AG04450 (cell line): ENCODE measurements at regions not wholly inside any gene's neighbourhood (a gene's known extent, or its start where the extent isn't known, plus 50 kb on each side); places are given as distances from the start of the nearest gene placed in this dataset.

Experiments used
- CTCF ChIA-PET: fragments of 300-600, 350-600 bp; formaldehyde crosslinking; extraction: SDS; loops from one replicate; lab custom pipeline; 2022; ENCODE audit warnings: antibody characterized with exemption, inconsistent platforms; lab: Charles Lee
- POLR2A ChIA-PET: fragments of 350-600 bp; formaldehyde crosslinking; extraction: SDS; loops from one replicate; lab custom pipeline; 2021; ENCODE audit warnings: antibody characterized with exemption, inconsistent platforms; lab: Yijun Ruan, JAX
- DNase-seq: peaks from one replicate; pipeline ENCODE4 v3.0.0-alpha.2; 2011; ENCODE audit warnings: low read depth, low spot score
- H3K27ac ChIP-seq: one replicate; pipeline ENCODE4 v1.5.1; 2012; ENCODE audit warnings: low read depth, low read length, control low read depth
- H3K27me3 ChIP-seq: one replicate; pipeline ENCODE4 v1.6.0; 2012; ENCODE audit warnings: low read length; ENCODE audit not compliant: control insufficient read depth, insufficient read depth
- H3K4me3 ChIP-seq: 2 replicates; pipeline ENCODE4 v1.5.1; 2011; ENCODE audit warnings: mild to moderate bottlenecking, low read depth, low read length, control low read depth
- H3K9me3 ChIP-seq: 2 replicates; pipeline ENCODE4 v1.5.1; 2012; ENCODE audit warnings: low read length; ENCODE audit not compliant: control insufficient read depth, insufficient read depth
- TF ChIP-seq, protein P1 (sequence below): IDR thresholded peaks from 2 replicates; pipeline ENCODE4 v1.5.1; 2011; ENCODE audit warnings: low read depth, low read length, control low read depth, inconsistent platforms

DNA sequence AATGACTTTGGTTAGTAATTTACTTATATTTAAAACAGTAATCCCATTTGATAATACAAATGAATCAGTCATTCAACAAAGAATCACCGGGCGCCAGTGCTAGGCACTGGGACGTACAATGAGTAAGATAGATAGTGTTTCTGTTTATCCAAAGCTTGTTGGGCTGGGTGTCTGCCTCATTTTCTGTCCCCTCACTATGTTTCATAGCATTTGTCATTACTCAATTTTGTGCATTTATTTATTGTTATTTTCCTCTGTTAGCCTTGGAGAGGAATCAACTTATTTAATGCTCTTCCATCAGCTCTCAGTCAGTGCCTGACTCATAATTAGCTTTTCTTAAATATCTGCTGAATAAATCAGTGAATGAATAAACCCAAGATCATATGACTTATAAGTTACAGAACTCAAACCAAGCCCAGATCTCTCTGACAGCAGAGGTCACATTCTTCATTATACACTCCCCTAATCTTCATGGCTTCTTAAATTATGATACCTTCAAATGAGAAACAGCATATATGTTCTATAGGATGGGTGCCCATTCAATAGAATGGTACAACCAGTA lies 86.2 kb downstream of the TSPAN8 start:
- TF ChIP-seq, protein P1, sequence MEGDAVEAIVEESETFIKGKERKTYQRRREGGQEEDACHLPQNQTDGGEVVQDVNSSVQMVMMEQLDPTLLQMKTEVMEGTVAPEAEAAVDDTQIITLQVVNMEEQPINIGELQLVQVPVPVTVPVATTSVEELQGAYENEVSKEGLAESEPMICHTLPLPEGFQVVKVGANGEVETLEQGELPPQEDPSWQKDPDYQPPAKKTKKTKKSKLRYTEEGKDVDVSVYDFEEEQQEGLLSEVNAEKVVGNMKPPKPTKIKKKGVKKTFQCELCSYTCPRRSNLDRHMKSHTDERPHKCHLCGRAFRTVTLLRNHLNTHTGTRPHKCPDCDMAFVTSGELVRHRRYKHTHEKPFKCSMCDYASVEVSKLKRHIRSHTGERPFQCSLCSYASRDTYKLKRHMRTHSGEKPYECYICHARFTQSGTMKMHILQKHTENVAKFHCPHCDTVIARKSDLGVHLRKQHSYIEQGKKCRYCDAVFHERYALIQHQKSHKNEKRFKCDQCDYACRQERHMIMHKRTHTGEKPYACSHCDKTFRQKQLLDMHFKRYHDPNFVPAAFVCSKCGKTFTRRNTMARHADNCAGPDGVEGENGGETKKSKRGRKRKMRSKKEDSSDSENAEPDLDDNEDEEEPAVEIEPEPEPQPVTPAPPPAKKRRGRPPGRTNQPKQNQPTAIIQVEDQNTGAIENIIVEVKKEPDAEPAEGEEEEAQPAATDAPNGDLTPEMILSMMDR, result no peak
- Histone ChIP-seq H3K27me3 (no peaks in the 10 kb centered on the region), H3K9me3 (no peaks in the 10 kb centered on the region), H3K27ac (no peak overlapping the region), H3K4me3 (no peak overlapping the region)
- ChIA-PET POLR2A (no interaction called here), CTCF (no interaction called here)
- no peak for DNase-seq

DNA sequence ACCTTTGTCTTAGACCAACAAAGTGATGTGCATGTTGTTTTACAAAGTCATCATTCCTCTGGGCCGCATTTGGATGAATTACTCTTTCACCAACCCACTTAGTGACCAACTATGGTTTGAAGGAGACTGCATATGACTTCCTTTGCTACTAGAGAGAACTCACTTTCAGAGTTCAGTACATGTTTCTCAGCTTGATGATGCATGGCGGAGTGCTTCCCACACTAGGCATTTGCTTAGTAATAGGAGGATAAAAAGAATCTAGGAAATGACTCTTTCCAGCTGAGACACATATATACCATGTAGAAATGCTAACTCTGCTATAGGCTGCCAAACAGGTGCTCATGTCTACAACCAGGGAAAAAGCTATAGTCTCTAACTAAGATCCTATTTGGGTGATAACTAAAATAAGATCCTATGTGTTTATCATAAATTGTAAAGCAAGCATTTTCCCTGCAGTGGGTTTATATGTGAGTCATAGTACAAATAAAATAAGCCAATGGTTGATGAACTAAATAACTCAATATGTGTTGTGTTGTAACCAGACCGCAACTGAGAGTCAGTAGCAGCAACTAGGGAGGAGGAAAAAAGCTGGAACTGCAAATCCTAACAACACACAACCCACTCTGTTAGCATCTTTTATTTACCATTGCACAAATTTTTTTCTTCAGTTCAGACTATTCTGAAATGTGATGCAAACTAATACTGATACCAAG lies 87.2 kb downstream of the TSPAN8 start:
- no peaks in the 10 kb centered on the region for H3K9me3 ChIP-seq
- DNase-seq, result no peak
- CTCF ChIA-PET, result no interaction called here
- TF ChIP-seq, protein P1, result no peak
- H3K27me3 ChIP-seq, result no peaks in the 10 kb centered on the region
- POLR2A ChIA-PET, result no interaction called here
- no peak overlapping the region for H3K4me3 ChIP-seq
- H3K27ac ChIP-seq, result no peak overlapping the region

DNA sequence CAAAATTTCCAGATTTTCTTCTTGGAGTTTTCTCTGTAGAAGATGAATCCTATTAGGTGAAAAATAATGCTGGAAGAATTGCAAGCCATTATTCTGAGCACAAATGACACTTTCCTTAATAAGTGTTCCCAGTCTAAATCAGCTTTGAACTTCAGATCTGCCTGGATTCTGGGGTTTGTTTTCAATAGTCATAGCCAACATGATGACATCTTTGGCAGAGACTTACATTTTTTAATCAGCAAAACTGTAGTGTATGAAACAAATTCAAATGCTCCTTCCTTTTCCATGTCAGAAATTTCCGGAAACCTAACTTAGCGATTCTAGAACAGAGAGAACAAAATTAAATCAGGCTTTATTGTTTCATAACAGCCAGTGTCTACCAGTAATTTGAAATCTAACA lies 88.5 kb downstream of the TSPAN8 start:
- Histone ChIP-seq H3K27ac (no peak overlapping the region), H3K4me3 (no peak overlapping the region), H3K9me3 (no peaks in the 10 kb centered on the region), H3K27me3 (no peaks in the 10 kb centered on the region)
- CTCF ChIA-PET, result no interaction called here
- DNase-seq, result no peak
- POLR2A ChIA-PET, result no interaction called here
- TF ChIP-seq, protein P1, result no peak

DNA sequence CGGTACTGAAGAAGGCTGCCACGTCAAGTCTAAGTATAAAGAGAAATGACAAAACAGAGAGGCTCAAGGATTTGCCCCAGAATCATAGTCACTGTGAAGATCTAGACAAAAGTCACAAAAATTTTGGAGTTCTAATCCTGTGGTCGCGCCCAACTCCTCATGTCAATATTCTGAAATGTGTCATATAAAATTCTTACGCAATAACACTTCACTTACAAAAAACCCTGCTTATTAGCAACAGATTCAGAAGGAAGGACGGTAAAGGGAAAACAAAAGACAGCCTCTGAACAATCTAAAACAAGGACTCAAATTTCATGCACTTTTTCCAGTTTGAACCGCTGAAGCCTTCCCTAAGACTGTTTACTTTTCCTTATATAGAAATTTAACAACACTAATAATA lies 94.7 kb downstream of the TSPAN8 start:
- Histone ChIP-seq H3K4me3 (no peak overlapping the region), H3K27ac (no peak overlapping the region), H3K9me3 (no peaks in the 10 kb centered on the region), H3K27me3 (no peaks in the 10 kb centered on the region)
- TF ChIP-seq, protein P1, result no peak
- no peak for DNase-seq
- ChIA-PET POLR2A (no interaction called here), CTCF (no interaction called here)

DNA sequence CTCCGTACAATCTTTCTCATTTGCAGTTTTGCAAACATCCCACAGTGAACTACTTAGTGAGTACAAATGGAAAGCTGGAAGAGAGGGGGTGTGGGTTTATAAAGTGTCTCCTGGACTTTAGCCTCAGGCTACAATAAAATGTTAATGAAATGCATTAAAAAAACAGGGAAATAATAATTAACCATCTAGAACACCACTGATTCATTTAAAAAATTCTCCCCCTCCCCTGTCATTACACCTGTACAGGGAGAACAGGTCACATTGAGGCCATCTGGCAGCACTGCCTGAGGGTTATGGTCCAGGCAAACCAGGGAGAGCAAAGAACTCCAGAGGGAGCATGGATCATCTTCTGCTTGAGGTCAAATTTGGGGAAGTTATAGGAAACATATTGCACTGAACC lies 96.3 kb downstream of the TSPAN8 start:
- Histone ChIP-seq H3K4me3 (no peak overlapping the region), H3K9me3 (no peaks in the 10 kb centered on the region), H3K27ac (no peak overlapping the region), H3K27me3 (no peaks in the 10 kb centered on the region)
- CTCF ChIA-PET, result no interaction called here
- POLR2A ChIA-PET, result no interaction called here
- DNase-seq, result no peak
- TF ChIP-seq, protein P1, result no peak
